HG03558 (cell line): ENCODE measurements at regions not wholly inside any gene's neighbourhood (a gene's known extent, or its start where the extent isn't known, plus 50 kb on each side); places are given as distances from the start of the nearest gene placed in this dataset.
"Not testable (repeated sequence)": the region's sequence is repeated elsewhere in the genome, so short reads cannot be mapped to it uniquely, and the experiment has no call there.

Source experiments
- ATAC-seq: cut with Tn5 transposase; IDR thresholded peaks from one replicate; pipeline ENCODE4 v1.9.1; 2021; ENCODE audit warnings: moderate number of reproducible peaks; ENCODE audit not compliant: unreplicated experiment; ENCODE audit errors: extremely low read depth

GRCh38 chr14:105902131-105902898 is 375.9 kb downstream of the TMEM121 start:
- ATAC-seq = no peak

- ATAC-seq = not testable (repeated sequence)
Observed at GRCh38 chr14:105902899-105903165, 376.4 kb downstream of the TMEM121 start.

GRCh38 chr14:105903971-105904370 is 377.6 kb downstream of the TMEM121 start:
- ATAC-seq = no peak

GRCh38 chr14:105904379-105904778 is 378.0 kb downstream of the TMEM121 start:
- no peak for ATAC-seq

GRCh38 chr14:105905456-105905855 is 379.1 kb downstream of the TMEM121 start:
- no peak for ATAC-seq

GRCh38 chr14:105907276-105907675 is 380.9 kb downstream of the TMEM121 start:
- ATAC-seq = no peak

GRCh38 chr14:105908006-105908405 is 381.6 kb downstream of the TMEM121 start:
- no peak for ATAC-seq

- ATAC-seq = no peak
Observed at GRCh38 chr14:105908481-105908911, 382.1 kb downstream of the TMEM121 start.

GRCh38 chr14:105909046-105909827 is 382.9 kb downstream of the TMEM121 start:
- ATAC-seq = no peak

GRCh38 chr14:105909828-105910120 is 383.4 kb downstream of the TMEM121 start:
- ATAC-seq = not testable (repeated sequence)

- ATAC-seq = no peak
Observed at GRCh38 chr14:105910426-105910825, 384.0 kb downstream of the TMEM121 start.

- ATAC-seq = no peak
Observed at GRCh38 chr14:105911006-105911847, 384.8 kb downstream of the TMEM121 start.

GRCh38 chr14:105911848-105912292 is 385.5 kb downstream of the TMEM121 start:
- ATAC-seq = not testable (repeated sequence)

- no peak for ATAC-seq
Observed at GRCh38 chr14:105912641-105913180, 386.3 kb downstream of the TMEM121 start.

- no peak for ATAC-seq
Observed at GRCh38 chr14:105913221-105913620, 386.8 kb downstream of the TMEM121 start.

GRCh38 chr14:105913861-105914260 is 387.5 kb downstream of the TMEM121 start:
- ATAC-seq = no peak

- not testable (repeated sequence) for ATAC-seq
Observed at GRCh38 chr14:105914281-105914680, 387.9 kb downstream of the TMEM121 start.

GRCh38 chr14:105914738-105915385 is 388.5 kb downstream of the TMEM121 start:
- no peak for ATAC-seq

- ATAC-seq = not testable (repeated sequence)
Observed at GRCh38 chr14:105915546-105915945, 389.2 kb downstream of the TMEM121 start.
